ENCODE measurements at regions not wholly inside any gene's neighbourhood (a gene's known extent, or its start where the extent isn't known, plus 50 kb on each side); places are given as distances from the start of the nearest gene placed in this dataset.

DNA sequence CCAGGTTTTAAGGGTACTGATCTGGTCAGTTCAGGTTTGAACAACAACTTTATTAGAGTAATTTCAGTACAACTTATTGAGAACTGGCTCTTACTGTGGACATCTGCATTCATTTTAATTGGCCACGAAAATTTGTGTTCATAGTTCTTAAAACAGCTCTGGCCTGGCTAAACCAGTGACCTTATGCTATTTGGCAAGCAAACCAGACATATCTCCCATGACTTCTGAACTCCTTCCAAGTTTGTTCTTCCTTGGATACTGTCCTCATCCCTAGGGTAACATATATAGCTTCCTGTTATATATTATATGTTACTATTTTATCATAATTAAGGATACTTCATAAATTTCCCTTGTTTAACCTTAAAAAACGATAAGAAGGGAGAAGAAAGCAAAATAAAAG, 841.9 kb downstream of the TRAM1L1 start:
- H3K4me3 ChIP-seq (replicated peaks in 1 of 3; ENCODE audit: insufficient read depth in 1 of 3, low read depth in 2 of 3, low read length in 3 of 3) = no peak overlapping the region
- no peak overlapping the region for H3K4me2 ChIP-seq (ENCODE audit: low read depth, low read length)
- DNase-seq (ENCODE audit: low spot score) (no peak), FAIRE-seq (no peak), ATAC-seq (no peak)
- no peak overlapping the region for H3K27ac ChIP-seq (ENCODE audit: extremely low read length, insufficient read depth, low read length)
- no peaks in the 10 kb centered on the region; a peak in 1 of 5 replicates for H3K27me3 ChIP-seq (ENCODE audit: control insufficient read depth in 1 of 2, insufficient read depth in 2 of 2, low read length in 2 of 2)
- no peaks in the 10 kb centered on the region for H3K36me3 ChIP-seq (replicated peaks in 1 of 2; ENCODE audit: control insufficient read depth in 1 of 2, insufficient read depth in 2 of 2, low read length in 2 of 2)
- no peaks in the 10 kb centered on the region for H3K9me3 ChIP-seq (ENCODE audit: low read length)
- no peaks in the 10 kb centered on the region for H4K20me1 ChIP-seq (ENCODE audit: insufficient read depth, low read length)
- BruUV-seq (replicated peaks) = no TSS peak
- no peak overlapping the region for H3K9ac ChIP-seq (ENCODE audit: insufficient read depth, low read depth, low read length)
- in situ Hi-C loops (cut with HindIII; ENCODE audit: extremely low pct_ligation_motif_present, low pct_unique_long_range_greater_than_20kb) = no loop called here
- ChIA-PET CTCF (ENCODE audit: low intra/inter-chr PET ratio, low total read pairs) (no interaction called here), POLR2A (no interaction called here)
- WGBS (ENCODE audit: low lambda C conversion rate) = 1% methylated on average over 2 of the region's 2 CpGs
- no peaks in the 10 kb centered on the region for H3K4me1 ChIP-seq (ENCODE audit: insufficient read depth, low read length)
- TF ChIP-seq ZNF614 (CRISPR knock-in tag; IDR thresholded peaks at IDR 0.05; ENCODE audit: borderline replicate concordance) = no peak
- TF ChIP-seq PHF5A (CRISPR knock-in tag; IDR thresholded peaks at IDR 0.05; ENCODE audit: low read depth, unreplicated experiment) = no peak
- no peaks in the 10 kb centered on the region for H3K79me2 ChIP-seq (ENCODE audit: insufficient read depth, low read length)
- intact Hi-C loops (cut with micrococcal nuclease; ENCODE audit: unreplicated experiment) = no loop called here
- H2AFZ ChIP-seq (ENCODE audit: low read length) = no peak overlapping the region

DNA sequence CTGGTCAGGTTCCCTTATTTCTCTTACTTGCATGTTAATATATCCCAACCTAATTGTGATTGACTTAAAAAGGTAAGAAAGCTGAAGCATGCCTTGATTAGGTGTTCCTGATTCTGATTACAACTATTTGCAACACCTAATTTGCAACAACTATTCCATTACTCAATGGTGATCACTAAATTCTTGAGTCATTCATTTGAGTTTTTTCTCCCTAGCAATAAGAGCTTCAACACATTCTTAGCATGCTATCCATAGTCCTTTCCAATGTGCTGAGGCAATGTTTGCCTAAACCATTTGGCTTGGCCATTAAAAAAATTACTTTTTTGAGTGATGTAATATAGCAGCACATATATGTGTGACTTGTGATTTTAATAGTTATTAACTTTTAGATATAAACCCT, 851.4 kb downstream of the TRAM1L1 start:
- Histone ChIP-seq H4K20me1 (ENCODE audit: insufficient read depth, low read length) (no peaks in the 10 kb centered on the region), H3K9me3 (ENCODE audit: low read length) (no peaks in the 10 kb centered on the region), H3K4me2 (ENCODE audit: low read depth, low read length) (no peak overlapping the region), H2AFZ (ENCODE audit: low read length) (no peak overlapping the region), H3K27me3 (ENCODE audit: control insufficient read depth in 1 of 2, insufficient read depth in 2 of 2, low read length in 2 of 2) (no peaks in the 10 kb centered on the region), H3K27ac (ENCODE audit: extremely low read length, insufficient read depth, low read length) (no peak overlapping the region), H3K9ac (ENCODE audit: insufficient read depth, low read depth, low read length) (no peak overlapping the region), H3K36me3 (replicated peaks in 1 of 2; ENCODE audit: control insufficient read depth in 1 of 2, insufficient read depth in 2 of 2, low read length in 2 of 2) (no peaks in the 10 kb centered on the region), H3K79me2 (ENCODE audit: insufficient read depth, low read length) (no peaks in the 10 kb centered on the region), H3K4me3 (replicated peaks in 1 of 3; ENCODE audit: insufficient read depth in 1 of 3, low read depth in 2 of 3, low read length in 3 of 3) (no peak overlapping the region), H3K4me1 (ENCODE audit: insufficient read depth, low read length) (no peaks in the 10 kb centered on the region)
- no peak for ATAC-seq
- CTCF ChIA-PET (ENCODE audit: low intra/inter-chr PET ratio, low total read pairs) = no interaction called here
- BruUV-seq (replicated peaks) = no TSS peak
- intact Hi-C loops (cut with micrococcal nuclease; ENCODE audit: unreplicated experiment) (no loop called here), in situ Hi-C loops (cut with HindIII; ENCODE audit: extremely low pct_ligation_motif_present, low pct_unique_long_range_greater_than_20kb) (no loop called here)
- POLR2A ChIA-PET = no interaction called here
- no peak for FAIRE-seq
- DNase-seq (ENCODE audit: low spot score) = no peak
- TF ChIP-seq MAFK (conservative IDR thresholded peaks at IDR 0.05 in 1 of 2, IDR thresholded peaks at IDR 0.05 in 1 of 2; ENCODE audit: low read length in 2 of 2) = no peak
- TF ChIP-seq, protein P1, sequence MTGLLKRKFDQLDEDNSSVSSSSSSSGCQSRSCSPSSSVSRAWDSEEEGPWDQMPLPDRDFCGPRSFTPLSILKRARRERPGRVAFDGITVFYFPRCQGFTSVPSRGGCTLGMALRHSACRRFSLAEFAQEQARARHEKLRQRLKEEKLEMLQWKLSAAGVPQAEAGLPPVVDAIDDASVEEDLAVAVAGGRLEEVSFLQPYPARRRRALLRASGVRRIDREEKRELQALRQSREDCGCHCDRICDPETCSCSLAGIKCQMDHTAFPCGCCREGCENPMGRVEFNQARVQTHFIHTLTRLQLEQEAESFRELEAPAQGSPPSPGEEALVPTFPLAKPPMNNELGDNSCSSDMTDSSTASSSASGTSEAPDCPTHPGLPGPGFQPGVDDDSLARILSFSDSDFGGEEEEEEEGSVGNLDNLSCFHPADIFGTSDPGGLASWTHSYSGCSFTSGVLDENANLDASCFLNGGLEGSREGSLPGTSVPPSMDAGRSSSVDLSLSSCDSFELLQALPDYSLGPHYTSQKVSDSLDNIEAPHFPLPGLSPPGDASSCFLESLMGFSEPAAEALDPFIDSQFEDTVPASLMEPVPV (CRISPR knock-in tag; IDR thresholded peaks at IDR 0.05) = no peak
- TF ChIP-seq ZNF720 (CRISPR knock-in tag; IDR thresholded peaks at IDR 0.05) = no peak
- TF ChIP-seq ZNF251 (CRISPR knock-in tag; IDR thresholded peaks at IDR 0.05) = no peak
- TF ChIP-seq ZSCAN31 (CRISPR knock-in tag; IDR thresholded peaks at IDR 0.05; ENCODE audit: low read depth) = no peak
- no peak for TF ChIP-seq ZBTB42 (CRISPR knock-in tag; IDR thresholded peaks at IDR 0.05)
- no peak for TF ChIP-seq ZNF570 (CRISPR knock-in tag; IDR thresholded peaks at IDR 0.05; ENCODE audit: borderline replicate concordance)
- no peak for TF ChIP-seq TARDBP (CRISPR knock-in tag; IDR thresholded peaks at IDR 0.05)
- TF ChIP-seq, protein P2, sequence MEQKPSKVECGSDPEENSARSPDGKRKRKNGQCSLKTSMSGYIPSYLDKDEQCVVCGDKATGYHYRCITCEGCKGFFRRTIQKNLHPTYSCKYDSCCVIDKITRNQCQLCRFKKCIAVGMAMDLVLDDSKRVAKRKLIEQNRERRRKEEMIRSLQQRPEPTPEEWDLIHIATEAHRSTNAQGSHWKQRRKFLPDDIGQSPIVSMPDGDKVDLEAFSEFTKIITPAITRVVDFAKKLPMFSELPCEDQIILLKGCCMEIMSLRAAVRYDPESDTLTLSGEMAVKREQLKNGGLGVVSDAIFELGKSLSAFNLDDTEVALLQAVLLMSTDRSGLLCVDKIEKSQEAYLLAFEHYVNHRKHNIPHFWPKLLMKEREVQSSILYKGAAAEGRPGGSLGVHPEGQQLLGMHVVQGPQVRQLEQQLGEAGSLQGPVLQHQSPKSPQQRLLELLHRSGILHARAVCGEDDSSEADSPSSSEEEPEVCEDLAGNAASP (CRISPR knock-in tag; IDR thresholded peaks at IDR 0.05; ENCODE audit: borderline replicate concordance) = no peak
- TF ChIP-seq, protein P3, sequence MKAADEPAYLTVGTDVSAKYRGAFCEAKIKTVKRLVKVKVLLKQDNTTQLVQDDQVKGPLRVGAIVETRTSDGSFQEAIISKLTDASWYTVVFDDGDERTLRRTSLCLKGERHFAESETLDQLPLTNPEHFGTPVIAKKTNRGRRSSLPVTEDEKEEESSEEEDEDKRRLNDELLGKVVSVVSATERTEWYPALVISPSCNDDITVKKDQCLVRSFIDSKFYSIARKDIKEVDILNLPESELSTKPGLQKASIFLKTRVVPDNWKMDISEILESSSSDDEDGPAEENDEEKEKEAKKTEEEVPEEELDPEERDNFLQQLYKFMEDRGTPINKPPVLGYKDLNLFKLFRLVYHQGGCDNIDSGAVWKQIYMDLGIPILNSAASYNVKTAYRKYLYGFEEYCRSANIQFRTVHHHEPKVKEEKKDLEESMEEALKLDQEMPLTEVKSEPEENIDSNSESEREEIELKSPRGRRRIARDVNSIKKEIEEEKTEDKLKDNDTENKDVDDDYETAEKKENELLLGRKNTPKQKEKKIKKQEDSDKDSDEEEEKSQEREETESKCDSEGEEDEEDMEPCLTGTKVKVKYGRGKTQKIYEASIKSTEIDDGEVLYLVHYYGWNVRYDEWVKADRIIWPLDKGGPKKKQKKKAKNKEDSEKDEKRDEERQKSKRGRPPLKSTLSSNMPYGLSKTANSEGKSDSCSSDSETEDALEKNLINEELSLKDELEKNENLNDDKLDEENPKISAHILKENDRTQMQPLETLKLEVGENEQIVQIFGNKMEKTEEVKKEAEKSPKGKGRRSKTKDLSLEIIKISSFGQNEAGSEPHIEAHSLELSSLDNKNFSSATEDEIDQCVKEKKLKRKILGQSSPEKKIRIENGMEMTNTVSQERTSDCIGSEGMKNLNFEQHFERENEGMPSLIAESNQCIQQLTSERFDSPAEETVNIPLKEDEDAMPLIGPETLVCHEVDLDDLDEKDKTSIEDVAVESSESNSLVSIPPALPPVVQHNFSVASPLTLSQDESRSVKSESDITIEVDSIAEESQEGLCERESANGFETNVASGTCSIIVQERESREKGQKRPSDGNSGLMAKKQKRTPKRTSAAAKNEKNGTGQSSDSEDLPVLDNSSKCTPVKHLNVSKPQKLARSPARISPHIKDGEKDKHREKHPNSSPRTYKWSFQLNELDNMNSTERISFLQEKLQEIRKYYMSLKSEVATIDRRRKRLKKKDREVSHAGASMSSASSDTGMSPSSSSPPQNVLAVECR (CRISPR knock-in tag; IDR thresholded peaks at IDR 0.05; ENCODE audit: borderline replicate concordance) = no peak
- no peak for TF ChIP-seq MATR3 (CRISPR knock-in tag; IDR thresholded peaks at IDR 0.05)

Data from HepG2 (cell line).